ENCODE measurements at regions not wholly inside any gene's neighbourhood (a gene's known extent, or its start where the extent isn't known, plus 50 kb on each side); places are given as distances from the start of the nearest gene placed in this dataset.

GRCh38 chr2:46816151-46816845, 99.3 kb downstream of the MCFD2 start:
- H3K4me3 ChIP-seq (ENCODE audit: low read depth, low read length), result no peak overlapping the region
- ChIA-PET POLR2A (no interaction called here), CTCF (interaction anchor here (0.7 to 1.4 kb wide), 4 partner anchors 10 to 45 kb away, joined by 3 to 4 read pairs (median 3); no protein-coding TSS in a partner anchor)
- no peak for TF ChIP-seq CTCF (IDR thresholded peaks at IDR 0.05; ENCODE audit: insufficient read depth, low read length, missing control alignments)
- DNase-seq (ENCODE audit: low read depth, low spot score), result no peak

- no peak overlapping the region for H3K4me3 ChIP-seq (ENCODE audit: low read depth, low read length)
- CTCF ChIA-PET, result interaction anchor here (0.7 to 2.0 kb wide), 4 partner anchors 9 to 46 kb away, joined by 3 to 4 read pairs (median 3); no protein-coding TSS in a partner anchor
- POLR2A ChIA-PET, result interaction anchor here (1.0 kb wide), 1 partner anchor 11 kb away, joined by 3 read pairs; no protein-coding TSS in a partner anchor
- TF ChIP-seq CTCF (IDR thresholded peaks at IDR 0.05; ENCODE audit: insufficient read depth, low read length, missing control alignments), result no peak
- DNase-seq (ENCODE audit: low read depth, low spot score), result no peak
These were observed 100.3 kb downstream of the MCFD2 start for GRCh38 chr2:46815121-46815802.

- CTCF ChIA-PET, result interaction anchor here (1.0 to 2.0 kb wide), 6 partner anchors 8 to 71 kb away, joined by 3 to 4 read pairs (median 4); no protein-coding TSS in a partner anchor
- no peak for DNase-seq (ENCODE audit: low read depth, low spot score)
- no peak overlapping the region for H3K4me3 ChIP-seq (ENCODE audit: low read depth, low read length)
- POLR2A ChIA-PET, result interaction anchor here (0.6 to 1.0 kb wide), 3 partner anchors 10 to 17 kb away, joined by 3 to 4 read pairs (median 3); no protein-coding TSS in a partner anchor
- TF ChIP-seq CTCF (IDR thresholded peaks at IDR 0.05; ENCODE audit: insufficient read depth, low read length, missing control alignments), result no peak
These were observed 101.2 kb downstream of the MCFD2 start for GRCh38 chr2:46814160-46814961.

- TF ChIP-seq CTCF (IDR thresholded peaks at IDR 0.05; ENCODE audit: insufficient read depth, low read length, missing control alignments), result no peak
- CTCF ChIA-PET, result interaction anchor here (1.0 to 2.0 kb wide), 5 partner anchors 24 to 72 kb away, joined by 3 to 4 read pairs (median 4); no protein-coding TSS in a partner anchor
- POLR2A ChIA-PET, result interaction anchor here (0.6 kb wide), 1 partner anchor 13 kb away, joined by 4 read pairs; no protein-coding TSS in a partner anchor
- no peak overlapping the region for H3K4me3 ChIP-seq (ENCODE audit: low read depth, low read length)
- no peak for DNase-seq (ENCODE audit: low read depth, low spot score)
These were observed 101.9 kb downstream of the MCFD2 start for GRCh38 chr2:46813680-46814079.

- ChIA-PET CTCF (interaction anchor here (0.8 to 2.0 kb wide), 6 partner anchors 9 to 163 kb away, joined by 3 to 4 read pairs (median 4); no protein-coding TSS in a partner anchor), POLR2A (interaction anchor here (1.0 to 1.6 kb wide), 6 partner anchors 10 to 45 kb away, joined by 3 to 10 read pairs (median 6); no protein-coding TSS in a partner anchor)
- DNase-seq (ENCODE audit: low read depth, low spot score), result no peak
These were observed 102.6 kb downstream of the MCFD2 start for GRCh38 chr2:46813020-46813415.

More at GRCh38 chr2:46813020-46813415, 102.6 kb downstream of the MCFD2 start:
- no peak for TF ChIP-seq CTCF (IDR thresholded peaks at IDR 0.05; ENCODE audit: insufficient read depth, low read length, missing control alignments)
- H3K4me3 ChIP-seq (ENCODE audit: low read depth, low read length), result no peak overlapping the region
